HG03135 (cell line): ENCODE measurements at regions not wholly inside any gene's neighbourhood (a gene's known extent, or its start where the extent isn't known, plus 50 kb on each side); places are given as distances from the start of the nearest gene placed in this dataset.

Source experiments
- ATAC-seq: cut with Tn5 transposase; IDR thresholded peaks from one replicate; pipeline ENCODE4 v1.9.1; 2021; ENCODE audit warnings: mild to moderate bottlenecking, moderate library complexity; ENCODE audit not compliant: unreplicated experiment

- no peak for ATAC-seq
Measured at GRCh38 chr11:80155412-80156017, 714.7 kb upstream of the TENM4 start.

DNA sequence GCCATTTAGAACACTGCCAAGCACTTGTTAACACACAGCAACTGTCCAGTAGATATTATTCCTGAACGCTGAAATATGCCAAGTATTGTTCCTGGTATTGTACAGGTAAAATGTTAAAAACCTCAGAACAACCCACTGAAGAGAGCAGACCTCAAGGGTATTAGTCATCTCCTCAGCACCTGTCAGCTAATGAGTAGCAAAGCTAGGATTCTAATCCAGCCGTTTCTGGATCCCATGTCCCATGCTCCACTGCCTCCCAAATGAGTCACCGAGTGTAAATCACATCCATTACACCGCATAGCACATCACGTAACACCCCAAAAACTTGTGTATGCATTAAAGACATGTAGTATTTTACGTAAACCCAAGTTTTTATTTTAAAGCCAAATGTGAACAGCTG, 705.4 kb upstream of the TENM4 start:
- ATAC-seq = no peak

GRCh38 chr11:80144897-80145594, 704.2 kb upstream of the TENM4 start:
- ATAC-seq = no peak

DNA sequence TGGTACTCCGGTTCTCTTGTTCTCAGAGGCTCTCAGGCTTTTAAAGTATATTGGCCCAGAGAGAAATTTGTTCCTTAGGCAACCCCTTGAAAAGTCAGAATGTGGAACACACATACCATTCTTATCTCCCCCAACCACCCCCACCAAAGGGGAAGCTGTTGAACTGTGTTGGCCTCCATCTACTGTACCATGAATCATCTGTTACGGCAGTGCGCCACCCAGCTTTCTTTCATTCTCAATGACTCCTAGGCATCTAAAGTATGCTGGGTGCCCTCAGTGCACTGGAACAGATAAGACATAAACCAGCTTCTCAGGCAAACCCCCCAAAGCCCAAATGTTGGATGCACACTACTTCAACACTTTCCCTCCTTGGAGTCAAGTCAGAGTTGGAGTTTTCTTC, 696.2 kb upstream of the TENM4 start:
- no peak for ATAC-seq

DNA sequence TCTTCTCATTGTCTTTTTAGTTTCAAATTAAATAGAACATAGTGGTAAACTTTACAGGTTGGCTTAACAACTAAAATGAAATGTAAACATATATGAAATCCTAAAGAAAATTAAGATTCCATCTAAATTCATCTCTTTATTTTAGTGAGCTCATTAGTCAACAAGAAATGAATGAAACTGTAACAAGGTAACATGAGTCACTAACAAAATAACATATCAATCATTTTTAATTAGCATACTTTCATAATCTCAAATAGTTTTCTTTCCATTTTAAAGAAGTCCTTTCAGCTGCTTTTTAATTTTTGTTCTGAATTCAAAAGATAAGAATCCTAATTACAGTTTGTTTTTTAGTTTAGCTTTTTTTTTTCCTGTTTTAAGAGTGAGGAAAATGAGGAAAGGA, 688.6 kb upstream of the TENM4 start:
- no peak for ATAC-seq

DNA sequence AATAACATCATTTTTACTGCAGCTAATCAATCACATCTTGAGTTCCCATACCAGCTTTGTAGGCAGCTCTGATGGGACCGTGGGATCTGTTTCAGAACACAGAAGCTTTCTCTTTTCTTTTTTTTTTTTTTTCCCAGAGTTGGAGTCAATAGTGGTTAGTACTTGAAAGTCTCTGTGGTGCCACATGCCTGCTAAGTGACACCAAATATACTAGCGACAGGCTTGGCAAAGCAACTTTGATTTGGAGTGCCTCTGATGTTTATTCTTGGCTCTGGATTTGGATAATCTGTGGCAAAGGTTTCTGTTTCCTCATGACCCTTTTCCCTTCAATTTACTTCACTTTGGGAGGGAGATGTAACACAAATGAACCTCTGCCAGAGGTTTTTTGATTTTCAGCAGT, 681.4 kb upstream of the TENM4 start:
- no peak for ATAC-seq

- ATAC-seq = no peak
Measured at GRCh38 chr11:80118073-80118472, 677.2 kb upstream of the TENM4 start.

DNA sequence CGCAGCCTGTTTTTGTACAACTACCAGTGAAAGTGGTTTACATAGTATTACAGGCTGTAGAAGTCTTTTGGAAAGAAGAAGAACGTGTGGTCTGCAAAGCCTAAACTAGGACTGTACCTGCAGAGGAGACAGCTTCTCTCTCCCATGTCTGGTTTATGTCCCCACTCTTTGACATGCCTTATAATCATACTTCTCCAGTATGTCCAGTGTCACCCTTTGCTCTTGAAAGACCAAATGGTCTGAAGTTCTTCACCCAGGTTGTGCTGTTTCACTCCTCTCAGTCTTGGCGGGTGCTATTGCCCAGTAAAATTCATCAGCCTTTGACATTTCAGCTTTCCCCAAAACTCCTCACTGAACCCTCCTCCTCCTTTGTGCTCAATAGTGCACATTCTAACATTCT, 676.0 kb upstream of the TENM4 start:
- ATAC-seq = no peak

GRCh38 chr11:80109652-80110051, 668.8 kb upstream of the TENM4 start:
- ATAC-seq = no peak

DNA sequence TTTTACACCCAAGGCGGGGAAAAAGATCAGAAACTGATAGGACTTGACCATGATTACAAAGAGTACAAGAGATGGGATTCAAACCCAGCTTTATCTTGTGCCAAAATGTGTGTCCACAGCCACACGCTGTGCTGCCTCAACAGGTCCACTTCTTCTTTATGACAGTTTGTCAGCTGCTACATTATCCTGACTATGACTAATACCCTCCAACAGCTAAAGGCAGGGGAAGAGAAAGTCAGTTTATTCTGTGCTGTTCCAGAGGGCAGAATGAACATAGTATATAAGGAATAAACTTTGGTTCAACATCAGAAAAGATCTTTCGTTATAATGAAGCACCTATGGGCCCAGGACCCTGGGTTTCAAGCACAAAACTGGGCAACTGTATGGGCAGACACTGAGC, 668.2 kb upstream of the TENM4 start:
- ATAC-seq = no peak

DNA sequence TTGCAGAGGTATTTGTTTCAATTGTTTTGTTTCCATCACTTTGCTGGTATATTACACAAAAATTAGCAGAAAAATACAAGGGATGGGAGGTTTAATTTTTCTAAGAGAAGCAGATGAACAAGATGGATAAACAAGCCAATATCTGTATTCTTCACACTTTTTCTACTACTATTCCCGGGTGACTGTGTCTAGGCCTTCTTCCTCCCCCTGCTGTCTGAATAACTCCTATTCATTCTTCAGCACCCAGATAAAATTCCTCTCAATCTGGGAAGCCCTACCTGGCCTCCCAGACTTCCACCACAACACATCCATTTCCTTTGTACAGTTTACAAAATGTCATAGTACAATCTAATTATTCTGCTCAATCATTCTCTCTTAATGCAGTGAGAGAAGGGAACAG, 666.6 kb upstream of the TENM4 start:
- no peak for ATAC-seq

GRCh38 chr11:80104191-80104590, 663.4 kb upstream of the TENM4 start:
- no peak for ATAC-seq

GRCh38 chr11:80103142-80103859, 662.5 kb upstream of the TENM4 start:
- ATAC-seq = no peak

GRCh38 chr11:80097146-80097545, 656.3 kb upstream of the TENM4 start:
- no peak for ATAC-seq

DNA sequence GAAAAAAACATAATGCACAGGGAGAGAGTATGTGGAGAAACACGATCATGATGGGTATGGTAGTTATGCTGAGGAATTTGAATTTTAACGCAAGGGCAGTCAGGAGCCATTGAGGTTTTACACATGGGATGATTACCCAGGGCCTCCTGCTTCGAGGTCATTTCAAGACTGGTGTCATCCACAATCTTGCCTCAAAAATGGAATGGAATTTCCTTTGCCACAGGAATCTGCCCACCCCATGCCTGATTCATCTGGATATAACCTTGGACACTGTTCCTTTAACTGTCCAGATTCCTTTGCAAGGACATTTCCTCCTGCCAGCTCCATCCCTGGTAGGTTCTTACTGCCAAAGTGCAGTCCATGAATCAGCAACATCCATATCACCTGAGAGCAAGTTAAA, 655.9 kb upstream of the TENM4 start:
- ATAC-seq = no peak

DNA sequence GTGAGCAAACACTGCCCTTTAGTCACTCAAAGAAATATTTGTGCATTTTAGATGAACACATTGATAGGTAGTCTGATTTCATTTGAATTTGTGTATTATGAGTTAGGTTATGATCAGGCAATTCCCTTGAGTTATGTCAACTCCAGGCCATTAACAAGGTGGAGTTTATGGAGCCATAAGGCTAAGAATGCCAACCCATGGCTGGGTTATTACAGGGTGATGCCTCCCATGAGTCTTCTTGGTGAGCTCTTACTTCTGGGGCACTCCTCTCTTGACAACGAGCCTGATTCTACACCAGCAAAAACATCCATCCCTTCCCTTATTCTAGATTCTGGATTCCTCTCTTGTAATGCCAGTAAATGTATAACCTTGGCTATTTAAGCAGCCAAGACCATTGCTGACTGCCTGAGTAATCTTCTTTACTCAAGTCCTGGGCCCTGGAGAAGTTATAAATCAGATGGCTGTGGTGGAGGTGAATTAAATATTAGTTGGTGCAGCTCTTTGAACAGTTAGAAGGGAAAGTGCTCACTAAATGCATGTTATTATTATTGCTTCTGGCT, 645.7 kb upstream of the TENM4 start:
- ATAC-seq = no peak

DNA sequence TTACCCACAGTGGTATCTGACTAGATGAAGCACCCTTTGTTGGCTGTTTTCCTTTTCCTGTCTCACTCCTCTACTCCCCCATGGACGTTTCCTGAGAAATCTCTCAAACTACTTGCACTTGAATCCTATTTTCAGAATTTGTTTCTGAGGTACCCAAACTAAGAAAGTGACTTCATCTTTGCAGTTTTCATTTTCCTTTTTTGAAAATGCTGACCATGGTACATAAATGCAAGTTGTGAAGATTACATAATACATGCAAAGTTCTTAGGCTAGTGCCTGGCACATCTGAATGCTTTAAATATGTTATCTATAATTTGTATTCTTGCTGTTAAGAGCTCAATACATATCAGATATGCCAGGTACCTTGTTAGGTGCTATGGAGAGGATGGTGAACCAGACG, 644.7 kb upstream of the TENM4 start:
- no peak for ATAC-seq

DNA sequence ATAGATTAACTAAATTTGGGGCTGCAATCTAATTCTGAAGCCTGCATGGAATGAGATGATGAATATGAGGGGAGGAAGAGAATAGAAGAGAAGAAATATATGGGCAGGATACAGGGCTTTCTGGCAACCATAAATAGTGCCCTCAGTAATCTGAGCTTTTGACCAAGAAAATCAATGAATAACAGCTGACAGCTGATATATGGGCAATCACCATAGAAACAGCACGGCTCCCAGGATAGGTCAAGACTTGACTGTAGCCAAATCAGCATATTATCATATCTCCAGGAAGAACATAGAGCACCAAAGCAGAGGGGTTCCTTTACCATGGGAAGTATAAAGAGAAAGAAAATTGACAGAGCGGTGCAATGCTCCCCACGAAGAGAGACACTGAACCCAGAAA, 643.8 kb upstream of the TENM4 start:
- ATAC-seq = no peak

- ATAC-seq = no peak
Measured at GRCh38 chr11:80083531-80083951, 642.7 kb upstream of the TENM4 start.

- no peak for ATAC-seq
Measured at GRCh38 chr11:80082406-80082805, 641.6 kb upstream of the TENM4 start.

GRCh38 chr11:80077113-80077512, 636.3 kb upstream of the TENM4 start:
- ATAC-seq = no peak

- ATAC-seq = no peak
Measured at GRCh38 chr11:80074837-80075236, 634.0 kb upstream of the TENM4 start.
